Dendritic cell treated with granulocyte-macrophage colony-stimulating factor and Interleukin-4, amounts not matched to agents 40 ng/mL and 50 ng/mL, for 4 days (primary cell): ENCODE measurements at regions not wholly inside any gene's neighbourhood (a gene's known extent, or its start where the extent isn't known, plus 50 kb on each side); places are given as distances from the start of the nearest gene placed in this dataset.

Experiments used
- H3K27ac Mint-ChIP-seq: one replicate; pipeline ENCODE4 v1.8.0; 2022; ENCODE audit warnings: mild to moderate bottlenecking, mixed read lengths
- H3K27me3 Mint-ChIP-seq: one replicate; pipeline ENCODE4 v1.8.0; 2022; ENCODE audit warnings: mild to moderate bottlenecking, mixed read lengths
- H3K36me3 Mint-ChIP-seq: one replicate; pipeline ENCODE4 v1.8.0; 2022; ENCODE audit warnings: low read depth, mixed read lengths
- H3K4me1 Mint-ChIP-seq: one replicate; pipeline ENCODE4 v1.8.0; 2022; ENCODE audit warnings: low read depth, mixed read lengths
- H3K4me3 Mint-ChIP-seq: one replicate; pipeline ENCODE4 v1.8.0; 2022; ENCODE audit warnings: mild to moderate bottlenecking, moderate library complexity, mixed read lengths
- H3K9me3 Mint-ChIP-seq: one replicate; pipeline ENCODE4 v1.8.0; 2022; ENCODE audit warnings: mixed read lengths
- intact Hi-C: fragments of 100-400 bp; cut with micrococcal nuclease; formaldehyde crosslinking; loops from one replicate; pipeline ENCODE4 v1.15.0; 2022

- intact Hi-C loops = no loop called here
Observed at GRCh38 chr14:39768589-39768988, 336.4 kb upstream of the FBXO33 start.

DNA sequence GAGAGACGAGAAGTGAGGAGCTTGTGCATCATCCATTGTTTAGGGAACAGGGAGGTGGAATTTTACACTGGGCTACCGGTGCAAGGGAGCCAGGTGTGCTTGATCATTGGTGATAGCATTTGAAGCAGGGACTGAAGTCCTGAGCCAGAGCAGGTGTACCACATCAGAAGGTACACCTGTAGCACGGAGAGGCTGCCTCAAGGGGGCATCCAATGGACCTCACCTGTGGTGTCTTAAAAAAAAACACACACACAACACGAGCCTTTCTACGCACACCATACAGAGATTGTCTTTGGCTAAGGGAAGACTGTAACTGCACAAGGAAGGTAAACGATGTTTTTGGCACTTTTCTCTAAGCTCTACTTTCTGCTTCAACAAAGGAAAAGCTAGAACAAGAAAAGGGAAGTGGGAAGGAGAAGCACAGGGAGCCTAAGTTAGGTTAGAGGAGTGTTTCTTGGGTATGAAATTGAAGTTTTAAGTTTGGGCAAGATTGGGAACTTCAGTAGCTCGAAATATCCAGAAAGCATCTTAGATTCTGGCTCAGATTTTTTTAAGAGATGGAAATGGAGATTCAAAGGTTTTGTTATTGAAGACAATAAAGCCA is 334.3 kb upstream of the FBXO33 start:
- H3K4me1 Mint-ChIP-seq = no peaks in the 10 kb centered on the region
- intact Hi-C loops = no loop called here
- no peak overlapping the region for H3K27ac Mint-ChIP-seq
- no peak overlapping the region for H3K4me3 Mint-ChIP-seq
- H3K27me3 Mint-ChIP-seq = no peaks in the 10 kb centered on the region
- no peaks in the 10 kb centered on the region for H3K9me3 Mint-ChIP-seq
- no peaks in the 10 kb centered on the region for H3K36me3 Mint-ChIP-seq

More at GRCh38 chr14:39768589-39768988, 336.4 kb upstream of the FBXO33 start:
- Mint-ChIP-seq H3K4me1 (no peaks in the 10 kb centered on the region), H3K4me3 (no peak overlapping the region), H3K27ac (no peak overlapping the region), H3K36me3 (no peaks in the 10 kb centered on the region), H3K9me3 (no peaks in the 10 kb centered on the region), H3K27me3 (no peaks in the 10 kb centered on the region)

GRCh38 chr14:39765676-39766075 is 333.4 kb upstream of the FBXO33 start:
- Mint-ChIP-seq H3K4me1 (no peaks in the 10 kb centered on the region), H3K36me3 (no peaks in the 10 kb centered on the region), H3K27ac (no peak overlapping the region), H3K4me3 (no peak overlapping the region), H3K27me3 (no peaks in the 10 kb centered on the region), H3K9me3 (no peaks in the 10 kb centered on the region)
- intact Hi-C loops = no loop called here

DNA sequence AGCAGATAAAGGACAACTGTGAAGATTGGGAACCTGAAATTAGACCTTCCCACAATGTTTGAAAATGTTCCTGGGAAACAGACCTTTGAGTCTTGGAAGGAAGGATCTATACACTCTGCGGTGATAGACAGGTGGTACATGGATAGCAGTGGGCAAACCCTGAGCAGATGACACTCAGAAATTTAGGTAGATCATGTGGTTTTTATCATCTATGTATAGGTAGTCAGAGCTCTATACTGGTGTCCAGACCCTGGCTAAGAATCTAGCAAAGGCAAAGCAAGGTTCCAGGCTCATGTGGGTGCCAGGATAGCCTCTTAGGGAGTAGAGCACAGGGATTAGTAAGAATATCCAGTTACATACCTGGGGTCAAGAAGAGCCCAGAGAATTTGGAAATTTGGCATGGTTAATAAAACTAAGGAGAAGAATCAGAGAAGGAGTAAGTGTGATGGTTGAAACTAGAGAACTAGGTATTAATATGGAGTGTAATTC is 331.2 kb upstream of the FBXO33 start:
- intact Hi-C loops = no loop called here
- Mint-ChIP-seq H3K4me3 (no peak overlapping the region), H3K9me3 (no peaks in the 10 kb centered on the region), H3K4me1 (no peaks in the 10 kb centered on the region), H3K27me3 (no peaks in the 10 kb centered on the region), H3K36me3 (no peaks in the 10 kb centered on the region), H3K27ac (no peak overlapping the region)

DNA sequence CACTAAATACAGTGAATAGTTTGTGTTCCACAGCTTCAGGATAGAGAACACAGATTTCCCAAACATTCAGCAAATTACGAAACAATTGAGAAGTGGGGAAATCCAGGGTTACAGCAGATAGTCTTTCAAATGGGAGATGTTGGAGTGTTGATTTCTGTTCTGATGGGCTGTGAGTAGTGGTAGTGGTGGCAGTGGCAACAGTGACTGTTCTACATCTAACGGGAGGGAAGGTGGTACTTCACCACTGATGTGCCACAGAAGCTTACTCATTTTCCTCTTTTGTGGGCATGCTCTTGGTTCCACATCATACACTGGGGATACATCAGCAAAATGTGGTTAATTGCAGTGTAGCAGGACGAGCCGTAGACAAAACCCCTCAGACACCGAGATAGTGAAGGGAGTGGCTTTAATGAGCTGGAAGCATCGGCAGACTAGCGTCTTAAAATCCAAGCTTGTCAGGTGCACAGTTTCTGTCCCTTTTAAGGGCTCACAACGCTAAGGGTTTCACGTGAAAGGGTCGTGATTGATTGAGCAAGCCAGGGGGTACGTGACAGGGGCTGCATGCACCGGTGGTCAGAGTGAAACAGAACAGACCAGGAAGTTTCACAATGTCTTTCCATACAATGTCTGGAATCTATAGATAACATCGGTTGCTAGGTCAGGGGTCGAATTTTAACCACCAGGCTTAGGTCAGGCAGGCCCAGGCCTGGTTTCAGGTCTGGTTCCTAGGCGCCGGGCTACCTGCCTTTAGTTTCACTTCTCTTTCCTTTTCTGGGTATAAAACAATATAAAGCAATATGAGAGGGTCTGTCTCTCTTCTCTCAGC is 330.6 kb upstream of the FBXO33 start:
- Mint-ChIP-seq H3K27me3 (no peaks in the 10 kb centered on the region), H3K9me3 (no peaks in the 10 kb centered on the region), H3K4me1 (no peaks in the 10 kb centered on the region), H3K4me3 (no peak overlapping the region), H3K36me3 (no peaks in the 10 kb centered on the region), H3K27ac (no peak overlapping the region)
- intact Hi-C loops = no loop called here

DNA sequence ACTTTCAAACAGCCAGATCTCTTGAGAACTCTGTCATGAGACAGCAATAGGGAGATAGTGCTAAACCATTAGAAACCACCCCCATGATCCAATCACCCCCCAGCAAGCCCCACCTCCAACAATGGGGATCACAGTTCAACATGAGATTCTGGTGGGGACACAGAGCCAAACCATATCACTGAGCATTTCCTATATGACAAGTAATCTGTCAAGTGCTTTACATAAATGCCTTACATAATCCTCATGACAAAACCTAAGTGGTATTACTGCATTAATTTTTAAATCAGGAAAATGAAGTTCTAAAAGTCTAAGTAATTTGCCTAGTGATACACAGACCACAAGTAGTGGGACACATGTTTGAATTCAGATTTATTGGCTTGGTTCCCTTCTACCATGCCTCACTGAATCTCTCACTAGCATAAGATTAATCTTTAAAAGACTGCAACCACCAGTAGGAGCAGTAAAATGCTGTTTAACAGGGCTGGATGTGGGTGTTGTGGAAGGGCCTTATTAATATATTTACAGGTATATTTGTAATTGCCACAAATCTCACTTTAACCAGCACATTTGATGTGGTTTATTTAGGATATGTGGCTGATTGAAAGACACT is 323.1 kb upstream of the FBXO33 start:
- intact Hi-C loops = no loop called here
- Mint-ChIP-seq H3K4me1 (no peaks in the 10 kb centered on the region), H3K4me3 (no peak overlapping the region), H3K27ac (no peak overlapping the region), H3K9me3 (no peaks in the 10 kb centered on the region), H3K27me3 (no peaks in the 10 kb centered on the region), H3K36me3 (no peaks in the 10 kb centered on the region)

GRCh38 chr14:39740454-39740853 is 308.2 kb upstream of the FBXO33 start:
- H3K4me1 Mint-ChIP-seq = no peaks in the 10 kb centered on the region
- no peaks in the 10 kb centered on the region for H3K27me3 Mint-ChIP-seq
- intact Hi-C loops = no loop called here
- H3K27ac Mint-ChIP-seq = no peak overlapping the region
- no peak overlapping the region for H3K4me3 Mint-ChIP-seq
- H3K9me3 Mint-ChIP-seq = no peaks in the 10 kb centered on the region
- no peaks in the 10 kb centered on the region for H3K36me3 Mint-ChIP-seq

GRCh38 chr14:39739796-39740195 is 307.6 kb upstream of the FBXO33 start:
- H3K4me1 Mint-ChIP-seq = no peaks in the 10 kb centered on the region
- H3K36me3 Mint-ChIP-seq = no peaks in the 10 kb centered on the region
- no peaks in the 10 kb centered on the region for H3K27me3 Mint-ChIP-seq
- no peak overlapping the region for H3K4me3 Mint-ChIP-seq
- intact Hi-C loops = no loop called here
- no peaks in the 10 kb centered on the region for H3K9me3 Mint-ChIP-seq
- H3K27ac Mint-ChIP-seq = no peak overlapping the region

- Mint-ChIP-seq H3K4me3 (no peak overlapping the region), H3K4me1 (no peaks in the 10 kb centered on the region), H3K9me3 (peaks cover 9% of the 10 kb centered on the region), H3K36me3 (no peaks in the 10 kb centered on the region), H3K27me3 (no peaks in the 10 kb centered on the region), H3K27ac (no peak overlapping the region)
- intact Hi-C loops = no loop called here
Observed at GRCh38 chr14:39734306-39734705, 302.1 kb upstream of the FBXO33 start.

DNA sequence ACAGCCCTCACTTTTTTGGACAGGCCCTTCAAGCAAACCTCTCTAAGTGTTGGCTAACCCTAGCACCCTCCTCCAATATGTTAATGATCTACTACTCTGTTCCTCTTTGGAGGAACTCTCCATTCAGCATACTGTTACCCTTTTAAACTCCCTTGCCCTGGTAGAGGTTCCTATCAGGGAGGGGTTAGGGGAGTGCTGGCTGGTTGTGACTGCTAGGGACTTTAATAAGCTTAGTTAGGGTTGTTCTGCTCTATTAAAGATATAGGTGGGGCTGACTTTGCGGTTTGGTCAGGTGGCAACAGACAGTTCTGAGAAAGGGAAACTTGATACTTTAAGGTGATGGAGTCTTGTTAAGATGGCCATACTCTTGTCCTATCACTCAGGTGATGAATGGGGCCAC is 301.5 kb upstream of the FBXO33 start:
- Mint-ChIP-seq H3K4me1 (no peaks in the 10 kb centered on the region), H3K27ac (no peak overlapping the region), H3K36me3 (no peaks in the 10 kb centered on the region), H3K9me3 (peaks cover 9% of the 10 kb centered on the region), H3K4me3 (no peak overlapping the region), H3K27me3 (no peaks in the 10 kb centered on the region)
- intact Hi-C loops = no loop called here

DNA sequence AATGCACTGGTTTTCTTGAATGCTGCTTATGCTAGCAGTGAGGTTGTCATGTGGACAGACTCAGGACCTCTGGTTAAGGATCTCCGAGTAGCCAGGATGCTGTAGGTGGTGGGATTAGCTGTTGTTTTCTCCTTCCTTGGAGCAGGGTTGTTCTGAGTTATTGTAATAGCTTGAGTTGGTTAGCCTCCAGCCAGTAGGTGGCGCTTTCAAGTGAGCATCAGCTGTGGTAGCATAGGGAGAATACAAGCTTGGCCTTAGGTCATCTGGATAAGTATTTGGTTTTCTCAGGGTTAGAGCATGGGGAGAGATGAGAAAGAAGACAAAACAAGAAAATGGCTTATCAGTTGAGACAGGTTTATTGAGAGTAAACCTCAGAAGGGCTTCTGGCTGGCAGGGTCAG is 299.7 kb upstream of the FBXO33 start:
- Mint-ChIP-seq H3K9me3 (peaks cover 9% of the 10 kb centered on the region), H3K27ac (no peak overlapping the region), H3K4me3 (no peak overlapping the region), H3K36me3 (no peaks in the 10 kb centered on the region), H3K27me3 (no peaks in the 10 kb centered on the region), H3K4me1 (no peaks in the 10 kb centered on the region)
- intact Hi-C loops = no loop called here

DNA sequence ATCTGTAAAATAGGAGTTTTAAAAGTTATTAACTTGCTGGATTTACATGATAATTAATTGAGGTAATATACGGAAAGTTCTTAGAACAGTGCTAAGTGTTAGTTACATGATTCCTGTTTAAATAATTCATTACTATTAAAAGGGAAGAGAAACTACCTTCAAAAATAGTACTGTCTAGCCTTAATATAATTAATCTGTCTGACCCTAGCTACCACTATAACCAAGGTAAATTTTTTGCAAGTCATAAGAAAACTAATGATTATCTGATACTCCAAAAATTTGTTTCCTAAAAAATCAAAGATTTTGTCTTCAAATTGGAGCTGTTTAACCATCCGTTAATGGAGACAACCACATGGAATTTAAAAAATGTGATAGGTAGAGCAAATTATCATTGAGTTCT is 294.3 kb upstream of the FBXO33 start:
- Mint-ChIP-seq H3K9me3 (peaks cover 9% of the 10 kb centered on the region), H3K27me3 (no peaks in the 10 kb centered on the region), H3K36me3 (no peaks in the 10 kb centered on the region), H3K27ac (no peak overlapping the region), H3K4me3 (no peak overlapping the region), H3K4me1 (no peaks in the 10 kb centered on the region)
- intact Hi-C loops = no loop called here

GRCh38 chr14:39722547-39723273 is 290.5 kb upstream of the FBXO33 start:
- no peaks in the 10 kb centered on the region for H3K27me3 Mint-ChIP-seq
- intact Hi-C loops = no loop called here
- no peak overlapping the region for H3K27ac Mint-ChIP-seq
- H3K4me1 Mint-ChIP-seq = no peaks in the 10 kb centered on the region
- no peak overlapping the region for H3K4me3 Mint-ChIP-seq
- no peaks in the 10 kb centered on the region for H3K36me3 Mint-ChIP-seq
- peaks cover 9% of the 10 kb centered on the region for H3K9me3 Mint-ChIP-seq

DNA sequence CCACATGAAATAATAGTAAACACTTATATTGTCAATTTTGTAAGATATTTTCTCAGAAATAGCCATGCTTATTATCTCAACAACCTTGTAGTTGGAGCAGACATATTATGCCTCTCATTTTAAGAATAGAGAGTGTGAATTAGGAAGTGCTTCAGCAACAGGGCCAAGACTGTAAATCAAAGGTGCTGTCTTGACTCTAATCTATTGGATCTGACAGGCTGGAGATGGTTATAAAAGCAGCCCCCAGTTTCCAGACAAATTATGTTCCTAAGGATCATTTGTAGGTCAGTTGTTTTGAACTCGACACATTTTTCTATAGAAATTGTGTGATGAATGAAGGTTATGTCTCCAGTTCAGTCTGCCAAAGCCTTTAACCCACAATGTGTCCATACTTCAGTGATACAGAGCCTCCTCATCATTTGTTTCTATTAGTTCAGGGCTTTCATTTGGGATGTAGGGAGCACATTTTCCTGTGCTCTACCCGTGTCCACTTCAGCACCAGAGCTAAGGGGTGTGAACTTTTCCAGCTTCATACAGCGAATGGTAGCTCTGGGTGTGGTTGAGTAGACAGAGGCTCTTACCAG is 284.8 kb upstream of the FBXO33 start:
- Mint-ChIP-seq H3K4me3 (no peak overlapping the region), H3K4me1 (no peaks in the 10 kb centered on the region), H3K9me3 (peaks cover 18% of the 10 kb centered on the region), H3K27ac (no peak overlapping the region), H3K36me3 (no peaks in the 10 kb centered on the region), H3K27me3 (no peaks in the 10 kb centered on the region)
- intact Hi-C loops = no loop called here
